K562 (cell line): ENCODE measurements at regions not wholly inside any gene's neighbourhood (a gene's known extent, or its start where the extent isn't known, plus 50 kb on each side); places are given as distances from the start of the nearest gene placed in this dataset.

Source experiments
- ATAC-seq: fragments of 200-7000 bp; cut with Tn5 transposase; 3 replicates; pipeline ENCODE4 v1.9.1; 2020; ENCODE audit warnings: moderate library complexity
- BruUV-seq: library from RNA; stranded (reverse); fragments of 400-500 nt; replicated peaks from 2 replicates; lab custom pipeline; 2021; lab: Mats Ljungman, UMichigan
- CTCF ChIA-PET: fragments of 300-600 bp; formaldehyde crosslinking; extraction: SDS; loops from one replicate; lab custom pipeline; 2021; ENCODE audit warnings: low intra/inter-chr PET ratio; lab: Yijun Ruan, JAX
- POLR2A ChIA-PET: fragments of 300-600, 350-650 bp; sonication (Branson Sonifier 250); formaldehyde crosslinking; extraction: SDS; loops from one replicate; lab custom pipeline; 2021; ENCODE audit warnings: antibody characterized with exemption, inconsistent platforms; lab: Yijun Ruan, JAX
- DNase-seq, 4 experiments: peaks; one replicate each; pipeline versions ENCODE4 v3.0.0 to v3.0.0-alpha.2; 2011 to 2018; ENCODE audit warnings: low spot score in 3 of 4, mixed read lengths in 3 of 4; ENCODE audit errors: extremely low read depth in 1 of 4
- FAIRE-seq: peaks from 2 replicates; lab custom pipeline; 2011; peaks lifted over from hg19 to GRCh38; lab: Jason Lieb, UNC
- H2AFZ ChIP-seq: 2 replicates; pipeline ENCODE4 v1.6.0; 2011; ENCODE audit warnings: low read depth, low read length, control low read depth, inconsistent platforms
- H3K27ac ChIP-seq: fragments of 200-600 bp; 3 replicates; pipeline ENCODE4 v1.8.0; 2011; ENCODE audit warnings: low read depth, mild to moderate bottlenecking, control low read depth, inconsistent platforms, low read length, moderate library complexity, mixed read lengths; ENCODE audit errors: extremely low read depth
- H3K27me3 ChIP-seq, 2 experiments: fragments of 300-600 bp in 1 of 2; 2 replicates in 1 of 2; 3 replicates in 1 of 2; pipeline versions ENCODE4 v1.6.0 to v1.8.0; 2011; ENCODE audit warnings: inconsistent platforms in 2 of 2, low read length in 2 of 2, mild to moderate bottlenecking in 1 of 2, mixed read lengths in 1 of 2, moderate library complexity in 1 of 2; ENCODE audit not compliant: control insufficient read depth in 2 of 2, insufficient read depth in 2 of 2
- H3K36me3 ChIP-seq: fragments of 300-600 bp; 3 replicates; pipeline ENCODE4 v1.8.0; 2011; ENCODE audit warnings: mild to moderate bottlenecking, low read length, inconsistent platforms; ENCODE audit not compliant: control insufficient read depth, insufficient read depth
- H3K4me1 ChIP-seq, 2 experiments: fragments of 200-600 bp in 1 of 2; replicated peaks in 1 of 2; 2 replicates in 1 of 2; 3 replicates in 1 of 2; pipeline versions ENCODE4 v1.5.1 to v1.8.0; 2011; ENCODE audit warnings: inconsistent platforms in 2 of 2, low read length in 2 of 2, mild to moderate bottlenecking in 1 of 2, mixed read lengths in 1 of 2, moderate library complexity in 1 of 2; ENCODE audit not compliant: control insufficient read depth in 2 of 2, insufficient read depth in 2 of 2
- H3K4me2 ChIP-seq: 2 replicates; pipeline ENCODE4 v1.6.1; 2011; ENCODE audit warnings: low read length, control low read depth, inconsistent platforms, mixed read lengths; ENCODE audit not compliant: insufficient read depth
- H3K4me3 ChIP-seq: fragments of 200-600 bp; sonication (generic), shearing (Covaris generic); 2 replicates; pipeline ENCODE4 v1.5.1; 2016; ENCODE audit warnings: control low read depth, inconsistent platforms
- H3K79me2 ChIP-seq: fragments of 200-600 bp; 3 replicates; pipeline ENCODE4 v1.8.0; 2011; ENCODE audit warnings: low read length, inconsistent platforms; ENCODE audit not compliant: control insufficient read depth, insufficient read depth
- H3K9ac ChIP-seq, 2 experiments: 2 replicates each; pipeline versions ENCODE4 v1.6.0 to v1.6.1; 2011; ENCODE audit warnings: low read depth in 2 of 2, low read length in 2 of 2, control low read depth in 1 of 2, inconsistent platforms in 1 of 2, mild to moderate bottlenecking in 1 of 2, mixed read lengths in 1 of 2; ENCODE audit not compliant: insufficient read depth in 1 of 2
- H3K9me1 ChIP-seq: one replicate; pipeline ENCODE4 v1.6.0; 2011; ENCODE audit warnings: inconsistent platforms, mild to moderate bottlenecking, low read length, moderate library complexity; ENCODE audit not compliant: control insufficient read depth, insufficient read depth
- H3K9me3 ChIP-seq: replicated peaks from 2 replicates; pipeline ENCODE4 v1.5.1; 2011; ENCODE audit warnings: low read depth, low read length, inconsistent platforms; ENCODE audit not compliant: control insufficient read depth, insufficient read depth
- H4K20me1 ChIP-seq: replicated peaks from 2 replicates; pipeline ENCODE4 v1.6.1; 2011; ENCODE audit warnings: low read length, inconsistent platforms, mixed read lengths; ENCODE audit not compliant: control insufficient read depth, insufficient read depth
- BCL6 ChIP-seq: fragments of 250-450 bp; sonication (Bioruptor Pico); IDR thresholded peaks from 2 replicates; pipeline ENCODE4 v1.4.0; 2020
- COPS2 ChIP-seq: fragments of 450-650 bp; conservative IDR thresholded peaks from 2 replicates; pipeline ENCODE4 v1.6.1; 2016; ENCODE audit warnings: mild to moderate bottlenecking, moderate library complexity
- FOXP1 ChIP-seq: sonication (generic); formaldehyde crosslinking; IDR thresholded peaks from 2 replicates; pipeline ENCODE4 v1.8.0; 2022; ENCODE audit warnings: mild to moderate bottlenecking, missing genetic modification reagents
- ILK ChIP-seq: fragments of 450-650 bp; IDR thresholded peaks from 2 replicates; pipeline ENCODE4 v1.6.1; 2016; ENCODE audit warnings: missing genetic modification characterization, low read depth, mild to moderate bottlenecking, missing compliant biosample characterization, moderate library complexity, borderline replicate concordance
- MED1 ChIP-seq: sonication (generic); formaldehyde crosslinking; IDR thresholded peaks from 2 replicates; pipeline ENCODE4 v1.8.1; 2023; ENCODE audit warnings: missing genetic modification reagents, borderline replicate concordance
- NEUROD1 ChIP-seq: fragments of 150-350 bp; IDR thresholded peaks from 2 replicates; pipeline ENCODE4 v1.6.1; 2014; ENCODE audit warnings: borderline replicate concordance, low read length, low read depth; ENCODE audit not compliant: partially characterized antibody
- PML ChIP-seq: IDR thresholded peaks from 2 replicates; pipeline ENCODE4 v1.6.1; 2012; ENCODE audit warnings: low read length, inconsistent platforms
- SLC30A9 ChIP-seq: fragments of 250-450 bp; sonication (Bioruptor Pico); IDR thresholded peaks from 2 replicates; pipeline ENCODE4 v1.8.0; 2022; ENCODE audit warnings: mild to moderate bottlenecking, moderate library complexity
- SMARCA4 ChIP-seq: fragments of 450-650 bp; IDR thresholded peaks from 2 replicates; pipeline ENCODE4 v1.6.1; 2016
- TOE1 ChIP-seq, 2 experiments: fragments of 450-650 bp in 1 of 2; sonication (generic) in 1 of 2; formaldehyde crosslinking in 1 of 2; IDR thresholded peaks; 2 replicates each; pipeline versions ENCODE4 v1.7.1 to v1.8.0; 2016 to 2022; ENCODE audit warnings: borderline replicate concordance in 2 of 2, mild to moderate bottlenecking in 2 of 2, antibody characterized with exemption in 1 of 2, inconsistent platforms in 1 of 2, low read depth in 1 of 2, missing genetic modification reagents in 1 of 2, moderate library complexity in 1 of 2
- ZFX ChIP-seq: sonication (generic); formaldehyde crosslinking; IDR thresholded peaks from 2 replicates; pipeline ENCODE4 v1.8.0; 2022; ENCODE audit warnings: mild to moderate bottlenecking, missing genetic modification reagents, moderate library complexity
- ZNF445 ChIP-seq: fragments of 250-450 bp; sonication (Bioruptor Pico); IDR thresholded peaks from 2 replicates; pipeline ENCODE4 v1.4.0; 2020; ENCODE audit warnings: low read depth, mild to moderate bottlenecking, moderate library complexity
- WGBS: fragments of 100-300 bp; shearing (Covaris generic); methylation state at CpG from one replicate; pipeline ENCODE4 v1.1.6; 2016; ENCODE audit warnings: low coverage, mixed read lengths; ENCODE audit not compliant: insufficient coverage; ENCODE audit errors: missing lambda C conversion rate; 5-methylcytosine and 5-hydroxymethylcytosine counted together
- in situ Hi-C: fragments of 300-500 bp; cut with MboI; formaldehyde crosslinking; loops from 4 replicates; pipeline ENCODE4 v1.15.0; 2018; ENCODE audit warnings: inconsistent platforms, mixed read lengths
- intact Hi-C: fragments of 100-400 bp; cut with micrococcal nuclease; formaldehyde crosslinking; loops from 2 replicates; pipeline ENCODE4 v1.14.2; 2022
- TF ChIP-seq, protein P1 (sequence below): fragments of 250-450 bp; sonication (Bioruptor Pico); IDR thresholded peaks from 2 replicates; pipeline ENCODE4 v1.8.0; 2021; ENCODE audit warnings: mild to moderate bottlenecking, moderate library complexity
- TF ChIP-seq, protein P2 (sequence below): fragments of 450-650 bp; IDR thresholded peaks from 2 replicates; pipeline ENCODE4 v1.6.1; 2017; ENCODE audit warnings: antibody characterized with exemption, mild to moderate bottlenecking
- TF ChIP-seq, protein P3 (sequence below): conservative IDR thresholded peaks from 2 replicates; pipeline ENCODE4 v1.6.1; 2011; ENCODE audit warnings: low read depth, mild to moderate bottlenecking, low read length; ENCODE audit not compliant: control insufficient read depth

DNA sequence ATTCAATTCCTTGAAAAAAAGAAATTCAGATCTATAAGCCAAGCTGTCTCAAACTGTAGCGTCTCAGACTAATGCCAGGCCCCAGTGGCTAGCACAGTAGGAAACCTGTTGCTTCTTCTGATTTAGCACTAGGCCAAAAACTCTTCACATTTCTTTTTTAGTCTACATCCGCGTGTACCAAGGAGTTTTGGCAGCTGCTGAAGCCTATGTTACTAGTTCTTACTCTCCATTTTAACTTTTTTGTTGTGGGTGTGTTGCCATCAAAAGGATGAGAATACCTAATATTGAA lies 65.0 kb upstream of the BTN3A2 start:
- peak overlapping the region; percentile 60 for H3K27ac ChIP-seq
- 51% methylated on average over 3 of the region's 3 CpGs for WGBS
- TF ChIP-seq PML = no peak
- TF ChIP-seq ILK (tag) = 0 out of 2 replicates have a peak, but pooled peaks have one; percentile 2
- TF ChIP-seq TOE1 (IDR thresholded peaks at IDR 0.05; ENCODE audit: borderline replicate concordance) = no peak
- TF ChIP-seq TOE1 (CRISPR knock-in tag; IDR thresholded peaks at IDR 0.05; ENCODE audit: borderline replicate concordance, low read depth) = no peak
- TF ChIP-seq SMARCA4 = no peak
- TF ChIP-seq COPS2 = no peak
- TF ChIP-seq, protein P1, sequence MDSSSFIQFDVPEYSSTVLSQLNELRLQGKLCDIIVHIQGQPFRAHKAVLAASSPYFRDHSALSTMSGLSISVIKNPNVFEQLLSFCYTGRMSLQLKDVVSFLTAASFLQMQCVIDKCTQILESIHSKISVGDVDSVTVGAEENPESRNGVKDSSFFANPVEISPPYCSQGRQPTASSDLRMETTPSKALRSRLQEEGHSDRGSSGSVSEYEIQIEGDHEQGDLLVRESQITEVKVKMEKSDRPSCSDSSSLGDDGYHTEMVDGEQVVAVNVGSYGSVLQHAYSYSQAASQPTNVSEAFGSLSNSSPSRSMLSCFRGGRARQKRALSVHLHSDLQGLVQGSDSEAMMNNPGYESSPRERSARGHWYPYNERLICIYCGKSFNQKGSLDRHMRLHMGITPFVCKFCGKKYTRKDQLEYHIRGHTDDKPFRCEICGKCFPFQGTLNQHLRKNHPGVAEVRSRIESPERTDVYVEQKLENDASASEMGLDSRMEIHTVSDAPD (CRISPR knock-in tag) = no peak
- TF ChIP-seq, protein P2, sequence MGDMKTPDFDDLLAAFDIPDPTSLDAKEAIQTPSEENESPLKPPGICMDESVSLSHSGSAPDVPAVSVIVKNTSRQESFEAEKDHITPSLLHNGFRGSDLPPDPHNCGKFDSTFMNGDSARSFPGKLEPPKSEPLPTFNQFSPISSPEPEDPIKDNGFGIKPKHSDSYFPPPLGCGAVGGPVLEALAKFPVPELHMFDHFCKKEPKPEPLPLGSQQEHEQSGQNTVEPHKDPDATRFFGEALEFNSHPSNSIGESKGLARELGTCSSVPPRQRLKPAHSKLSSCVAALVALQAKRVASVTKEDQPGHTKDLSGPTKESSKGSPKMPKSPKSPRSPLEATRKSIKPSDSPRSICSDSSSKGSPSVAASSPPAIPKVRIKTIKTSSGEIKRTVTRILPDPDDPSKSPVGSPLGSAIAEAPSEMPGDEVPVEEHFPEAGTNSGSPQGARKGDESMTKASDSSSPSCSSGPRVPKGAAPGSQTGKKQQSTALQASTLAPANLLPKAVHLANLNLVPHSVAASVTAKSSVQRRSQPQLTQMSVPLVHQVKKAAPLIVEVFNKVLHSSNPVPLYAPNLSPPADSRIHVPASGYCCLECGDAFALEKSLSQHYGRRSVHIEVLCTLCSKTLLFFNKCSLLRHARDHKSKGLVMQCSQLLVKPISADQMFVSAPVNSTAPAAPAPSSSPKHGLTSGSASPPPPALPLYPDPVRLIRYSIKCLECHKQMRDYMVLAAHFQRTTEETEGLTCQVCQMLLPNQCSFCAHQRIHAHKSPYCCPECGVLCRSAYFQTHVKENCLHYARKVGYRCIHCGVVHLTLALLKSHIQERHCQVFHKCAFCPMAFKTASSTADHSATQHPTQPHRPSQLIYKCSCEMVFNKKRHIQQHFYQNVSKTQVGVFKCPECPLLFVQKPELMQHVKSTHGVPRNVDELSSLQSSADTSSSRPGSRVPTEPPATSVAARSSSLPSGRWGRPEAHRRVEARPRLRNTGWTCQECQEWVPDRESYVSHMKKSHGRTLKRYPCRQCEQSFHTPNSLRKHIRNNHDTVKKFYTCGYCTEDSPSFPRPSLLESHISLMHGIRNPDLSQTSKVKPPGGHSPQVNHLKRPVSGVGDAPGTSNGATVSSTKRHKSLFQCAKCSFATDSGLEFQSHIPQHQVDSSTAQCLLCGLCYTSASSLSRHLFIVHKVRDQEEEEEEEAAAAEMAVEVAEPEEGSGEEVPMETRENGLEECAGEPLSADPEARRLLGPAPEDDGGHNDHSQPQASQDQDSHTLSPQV = 0 out of 2 replicates have a peak, but pooled peaks have one; percentile 28
- TF ChIP-seq SLC30A9 (CRISPR knock-in tag) = no peak
- peak; percentile 11; the same call in 1 of the 2 replicates for TF ChIP-seq ZFX (CRISPR knock-in tag)
- no peak for TF ChIP-seq ZNF445 (CRISPR knock-in tag)
- no peak for TF ChIP-seq MED1 (CRISPR knock-in tag)
- TF ChIP-seq NEUROD1 = no peak
- TF ChIP-seq, protein P3, sequence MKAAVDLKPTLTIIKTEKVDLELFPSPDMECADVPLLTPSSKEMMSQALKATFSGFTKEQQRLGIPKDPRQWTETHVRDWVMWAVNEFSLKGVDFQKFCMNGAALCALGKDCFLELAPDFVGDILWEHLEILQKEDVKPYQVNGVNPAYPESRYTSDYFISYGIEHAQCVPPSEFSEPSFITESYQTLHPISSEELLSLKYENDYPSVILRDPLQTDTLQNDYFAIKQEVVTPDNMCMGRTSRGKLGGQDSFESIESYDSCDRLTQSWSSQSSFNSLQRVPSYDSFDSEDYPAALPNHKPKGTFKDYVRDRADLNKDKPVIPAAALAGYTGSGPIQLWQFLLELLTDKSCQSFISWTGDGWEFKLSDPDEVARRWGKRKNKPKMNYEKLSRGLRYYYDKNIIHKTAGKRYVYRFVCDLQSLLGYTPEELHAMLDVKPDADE = no peak
- TF ChIP-seq BCL6 (CRISPR knock-in tag) = no peak
- no peak for TF ChIP-seq FOXP1 (CRISPR knock-in tag)

More for the DNA sequence above, 65.0 kb upstream of the BTN3A2 start:
- H3K27me3 ChIP-seq = no peaks in the 10 kb centered on the region
- H3K4me3 ChIP-seq = no peak overlapping the region
- peaks cover 9% of the 10 kb centered on the region for H3K9me3 ChIP-seq
- ChIA-PET POLR2A (interaction anchor here (0.5 to 6.8 kb wide), 4 partner anchors 83 to 176 kb away, joined by 3 to 89 read pairs (median 3); a partner anchor contains a TSS), CTCF (no interaction called here)
- intact Hi-C loops (no loop called here), in situ Hi-C loops (no loop called here)
- no peaks in the 10 kb centered on the region for H3K9me1 ChIP-seq
- FAIRE-seq = no peak
- peak overlapping the region; percentile 59 for H3K4me2 ChIP-seq
- no peaks in the 10 kb centered on the region for H3K79me2 ChIP-seq
- peaks cover 4 to 58% of the 10 kb centered on the region in 2 experiments for H3K4me1 ChIP-seq
- no TSS peak for BruUV-seq
- DNase-seq = no peak
- H2AFZ ChIP-seq = peak overlapping the region; percentile 79
- H3K9ac ChIP-seq = peak overlapping the region in 1 of 2 experiments; percentile 65; a peak in 2 of 4 replicates
- ATAC-seq = no peak
- H3K36me3 ChIP-seq = peaks cover 4% of the 10 kb centered on the region; the same call in 1 of the 3 replicates
- no peaks in the 10 kb centered on the region for H4K20me1 ChIP-seq
